HL-60 (cell line): ENCODE measurements at regions not wholly inside any gene's neighbourhood (a gene's known extent, or its start where the extent isn't known, plus 50 kb on each side); places are given as distances from the start of the nearest gene placed in this dataset.
"Not testable (repeated sequence)": the region's sequence is repeated elsewhere in the genome, so short reads cannot be mapped to it uniquely, and the experiment has no call there.

Experiments
- DNase-seq, 2 experiments: peaks; one replicate each; pipeline ENCODE4 v3.0.0-alpha.2; 2010 to 2020; ENCODE audit warnings: low read depth in 1 of 2, low spot score in 1 of 2
- H3K27ac ChIP-seq: fragments of 250-450 bp; sonication (Bioruptor Pico); replicated peaks from 2 replicates; pipeline ENCODE4 v1.5.1; 2020; ENCODE audit warnings: mild to moderate bottlenecking, moderate library complexity
- H3K27me3 ChIP-seq: fragments of 250-450 bp; sonication (Bioruptor Pico); 2 replicates; pipeline ENCODE4 v1.5.1; 2021; ENCODE audit warnings: mild to moderate bottlenecking, moderate library complexity; ENCODE audit not compliant: insufficient read depth, poor library complexity, severe bottlenecking
- H3K4me3 ChIP-seq: replicated peaks from 2 replicates; pipeline ENCODE4 v1.5.1; 2011; ENCODE audit warnings: mild to moderate bottlenecking, control low read depth, low read length; ENCODE audit not compliant: insufficient read depth
- REST ChIP-seq: IDR thresholded peaks from 2 replicates; pipeline ENCODE4 v1.6.1; 2012; ENCODE audit warnings: low read depth; ENCODE audit not compliant: insufficient replicate concordance
- SPI1 ChIP-seq: IDR thresholded peaks from 2 replicates; pipeline ENCODE4 v1.6.1; 2012; ENCODE audit warnings: low read depth, mild to moderate bottlenecking, borderline replicate concordance

- H3K4me3 ChIP-seq, H3K27ac ChIP-seq, H3K27me3 ChIP-seq, DNase-seq: not testable (repeated sequence)
Observed at GRCh38 chr9:42931045-42931444, 747.6 kb downstream of the SPATA31A6 start.

- not testable (repeated sequence) for H3K27me3 ChIP-seq, DNase-seq, H3K4me3 ChIP-seq, H3K27ac ChIP-seq
Observed at GRCh38 chr9:42937583-42938235, 754.2 kb downstream of the SPATA31A6 start.

DNA sequence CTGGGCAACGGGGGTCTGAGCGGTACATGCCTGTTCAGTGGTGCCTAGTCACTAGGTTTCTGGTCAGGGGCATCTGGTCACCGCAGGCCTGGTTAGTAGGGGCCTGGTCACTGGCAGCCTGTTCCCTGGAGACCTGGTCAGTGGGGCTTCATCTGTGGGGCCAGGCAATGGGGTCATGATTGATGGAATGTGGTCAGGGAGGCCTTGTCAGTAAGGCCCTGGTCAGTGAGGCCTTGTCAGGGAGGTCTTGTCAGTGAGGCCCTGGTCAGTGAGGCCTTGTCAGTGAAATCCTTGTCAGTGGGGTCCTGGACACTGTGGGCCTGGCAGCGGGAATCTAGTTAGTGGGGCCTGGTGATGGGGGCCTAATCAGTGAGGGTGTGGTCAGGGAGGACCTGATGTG lies 763.6 kb downstream of the SPATA31A6 start:
- H3K27ac ChIP-seq, H3K4me3 ChIP-seq, H3K27me3 ChIP-seq, DNase-seq: not testable (repeated sequence)

DNA sequence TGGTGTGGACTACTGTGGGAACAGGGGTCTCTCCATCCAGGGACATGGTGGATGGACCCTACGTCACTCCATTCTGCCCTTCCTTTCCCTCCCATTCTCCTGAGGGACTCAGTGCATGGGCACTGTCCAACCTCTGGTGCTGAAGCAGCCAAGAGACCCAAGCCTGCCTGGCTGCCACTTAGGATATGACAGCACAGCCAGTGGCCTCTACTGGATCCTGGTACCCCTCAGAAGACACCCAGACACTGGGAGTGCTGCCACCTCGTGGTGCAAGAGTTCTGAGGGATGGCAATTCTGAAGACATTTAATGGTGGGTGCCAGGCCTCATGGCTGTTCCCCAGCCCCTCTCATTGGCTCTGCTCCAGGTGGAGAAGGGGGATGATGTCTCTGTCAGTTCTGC lies 767.8 kb downstream of the SPATA31A6 start:
- not testable (repeated sequence) for DNase-seq
- peak; percentile 88 for TF ChIP-seq REST

DNA sequence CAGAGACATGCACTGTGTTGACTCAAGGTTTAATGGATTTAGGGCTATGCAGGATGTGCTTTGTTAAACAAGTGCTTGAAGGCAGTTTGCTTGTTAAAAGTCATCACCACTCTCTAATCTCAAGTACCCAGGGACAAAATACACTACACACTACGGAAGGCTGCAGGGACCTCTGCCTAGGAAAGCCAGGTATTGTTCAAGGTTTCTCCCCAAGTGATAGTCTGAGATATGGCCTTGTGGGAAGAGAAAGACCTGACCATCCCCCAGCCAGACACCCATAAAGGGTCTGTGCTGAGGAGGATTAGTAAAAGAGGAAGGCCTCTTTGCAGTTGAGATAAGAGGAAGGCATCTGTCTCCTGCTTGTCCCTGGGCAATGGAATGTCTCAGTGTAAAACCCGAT lies 781.7 kb downstream of the SPATA31A6 start:
- not testable (repeated sequence) for H3K27me3 ChIP-seq, H3K27ac ChIP-seq, DNase-seq, H3K4me3 ChIP-seq
- peak; percentile 30; the same call in 1 of the 2 replicates for TF ChIP-seq SPI1

More for the DNA sequence above, 767.8 kb downstream of the SPATA31A6 start:
- H3K27me3 ChIP-seq, H3K4me3 ChIP-seq, H3K27ac ChIP-seq: not testable (repeated sequence)

DNA sequence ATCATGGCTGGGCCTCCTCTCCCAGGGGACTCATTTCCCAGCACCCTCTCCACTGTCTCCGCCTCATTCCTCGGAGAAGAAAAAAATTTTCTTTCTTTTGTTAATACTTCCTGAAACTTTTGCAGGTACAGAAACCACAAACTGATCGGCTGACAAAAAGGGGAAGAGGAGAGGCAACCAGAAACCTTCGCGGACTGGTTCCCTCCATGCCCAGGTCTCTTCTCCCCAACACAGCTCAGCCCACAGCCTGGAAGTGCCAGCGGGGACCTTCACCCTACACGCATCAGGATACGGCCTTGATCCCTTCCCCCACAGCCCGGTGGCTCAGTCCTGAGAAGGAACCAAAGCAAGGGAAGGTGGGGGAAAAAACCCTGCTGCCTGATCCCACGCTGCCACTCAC lies 788.4 kb downstream of the SPATA31A6 start:
- DNase-seq, result peak in 1 of 2 experiments; percentile 83
- peak overlapping the region; percentile 56 for H3K27ac ChIP-seq
- not testable (repeated sequence) for H3K27me3 ChIP-seq, H3K4me3 ChIP-seq
- TF ChIP-seq SPI1, result peak; percentile 82

DNA sequence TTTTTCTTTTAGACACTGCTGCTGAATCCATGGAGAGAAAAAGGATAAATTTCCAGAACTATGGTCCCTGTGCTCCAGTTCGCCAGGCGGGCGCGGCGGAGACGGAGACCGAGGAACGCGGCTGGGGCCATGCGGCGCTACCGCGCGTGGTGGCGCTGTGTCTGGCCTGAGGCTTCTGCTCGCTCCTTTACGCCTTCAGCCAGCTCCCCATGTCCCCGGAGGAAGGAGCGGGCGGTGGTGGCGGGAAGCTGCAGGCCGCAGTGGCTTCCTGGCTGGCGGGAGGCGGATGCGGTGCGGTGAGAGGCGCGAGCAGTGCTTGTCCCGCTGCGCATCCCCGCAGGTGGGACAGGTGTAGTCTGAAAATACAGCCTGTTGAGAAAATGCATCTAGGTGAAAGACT lies 791.3 kb downstream of the SPATA31A6 start:
- H3K27ac ChIP-seq, H3K4me3 ChIP-seq, H3K27me3 ChIP-seq: not testable (repeated sequence)
- DNase-seq, result peak in 1 of 2 experiments; percentile 28

- H3K4me3 ChIP-seq, H3K27me3 ChIP-seq, H3K27ac ChIP-seq, DNase-seq: not testable (repeated sequence)
Observed at GRCh38 chr9:42984761-42985160, 801.3 kb downstream of the SPATA31A6 start.
